Keratinocyte (primary cell): ENCODE measurements at regions not wholly inside any gene's neighbourhood (a gene's known extent, or its start where the extent isn't known, plus 50 kb on each side); places are given as distances from the start of the nearest gene placed in this dataset.

Experiments used
- DNase-seq: peaks from one replicate; pipeline ENCODE4 v3.0.0-alpha.2; 2011; ENCODE audit warnings: low read depth, missing footprints, low spot score
- FAIRE-seq: peaks from 2 replicates; lab custom pipeline; 2011; peaks lifted over from hg19 to GRCh38; lab: Jason Lieb, UNC
- H2AFZ ChIP-seq: 2 replicates; pipeline ENCODE4 v1.6.0; 2012; ENCODE audit warnings: low read length, control low read depth, inconsistent platforms; ENCODE audit not compliant: control insufficient read depth
- H3K27ac ChIP-seq: 2 replicates; pipeline ENCODE4 v1.5.1; 2011; ENCODE audit warnings: low read length; ENCODE audit not compliant: control insufficient read depth, insufficient read depth
- H3K27me3 ChIP-seq: 3 replicates; pipeline ENCODE4 v1.6.0; 2011; ENCODE audit warnings: low read length; ENCODE audit not compliant: control insufficient read depth, insufficient read depth; ENCODE audit errors: extremely low read depth
- H3K36me3 ChIP-seq, 2 experiments: 2 replicates in 1 of 2; 3 replicates in 1 of 2; pipeline ENCODE4 v1.5.1; 2011; ENCODE audit warnings: low read length in 2 of 2, mild to moderate bottlenecking in 1 of 2; ENCODE audit not compliant: control insufficient read depth in 2 of 2, insufficient read depth in 2 of 2; ENCODE audit errors: extremely low read depth in 1 of 2
- H3K4me1 ChIP-seq: 3 replicates; pipeline ENCODE4 v1.5.1; 2011; ENCODE audit warnings: low read length; ENCODE audit not compliant: control insufficient read depth, insufficient read depth; ENCODE audit errors: extremely low read depth
- H3K4me2 ChIP-seq: 3 replicates; pipeline ENCODE4 v1.6.0; 2011; ENCODE audit warnings: low read depth, low read length; ENCODE audit not compliant: control insufficient read depth, insufficient read depth; ENCODE audit errors: extremely low read depth
- H3K4me3 ChIP-seq, 3 experiments: fragments of 200-600 bp in 1 of 3; sonication (generic) in 1 of 3; 2 replicates in 2 of 3; 3 replicates in 1 of 3; pipeline ENCODE4 v1.5.1; 2011 to 2016; ENCODE audit warnings: low read length in 3 of 3, mild to moderate bottlenecking in 3 of 3, control low read depth in 2 of 3, inconsistent platforms in 1 of 3, low read depth in 1 of 3, mixed read lengths in 1 of 3, mixed run types in 1 of 3, moderate library complexity in 1 of 3; ENCODE audit not compliant: control insufficient read depth in 2 of 3, insufficient read depth in 2 of 3; ENCODE audit errors: extremely low read depth in 1 of 3
- H3K79me2 ChIP-seq: 2 replicates; pipeline ENCODE4 v1.6.0; 2012; ENCODE audit warnings: low read length; ENCODE audit not compliant: control insufficient read depth, insufficient read depth
- H3K9ac ChIP-seq: 3 replicates; pipeline ENCODE4 v1.6.0; 2011; ENCODE audit warnings: low read length; ENCODE audit not compliant: control insufficient read depth, insufficient read depth; ENCODE audit errors: extremely low read depth
- H3K9me1 ChIP-seq: 3 replicates; pipeline ENCODE4 v1.6.0; 2011; ENCODE audit warnings: low read length; ENCODE audit not compliant: control insufficient read depth, insufficient read depth; ENCODE audit errors: extremely low read depth
- H3K9me3 ChIP-seq: 2 replicates; pipeline ENCODE4 v1.5.1; 2012; ENCODE audit warnings: low read depth, low read length; ENCODE audit not compliant: control insufficient read depth
- H4K20me1 ChIP-seq: 3 replicates; pipeline ENCODE4 v1.6.0; 2011; ENCODE audit warnings: low read length; ENCODE audit not compliant: control insufficient read depth, insufficient read depth; ENCODE audit errors: extremely low read depth
- CTCF ChIP-seq, 3 experiments: IDR thresholded peaks in 1 of 3; conservative IDR thresholded peaks in 1 of 3; optimal IDR thresholded peaks in 1 of 3; 2 replicates in 2 of 3; 3 replicates in 1 of 3; pipeline versions ENCODE3 to v1.5.1; 2011; ENCODE audit warnings: low read length in 3 of 3, mild to moderate bottlenecking in 3 of 3, moderate library complexity in 2 of 3, control low read depth in 1 of 3, inconsistent platforms in 1 of 3; ENCODE audit not compliant: insufficient read depth in 2 of 3; ENCODE audit errors: extremely low read depth in 1 of 3
- EZH2 ChIP-seq: IDR thresholded peaks from one replicate; pipeline ENCODE4 v1.6.1; 2012; ENCODE audit warnings: inconsistent platforms, mild to moderate bottlenecking, low read length, moderate library complexity
- dilution Hi-C: fragments of 300-500 bp; cut with MboI; formaldehyde crosslinking; loops from one replicate; pipeline ENCODE4 v1.7.0; 2020; ENCODE audit warnings: low sequenced_read_pairs; ENCODE audit not compliant: extremely low pct_ligation_motif_present

- no peaks in the 10 kb centered on the region for H3K4me1 ChIP-seq
- H3K9ac ChIP-seq = no peak overlapping the region
- H3K9me3 ChIP-seq = no peaks in the 10 kb centered on the region
- H4K20me1 ChIP-seq = no peaks in the 10 kb centered on the region
- DNase-seq = no peak
- no peak overlapping the region for H3K4me2 ChIP-seq
- dilution Hi-C loops = no loop called here
- H3K4me3 ChIP-seq = no peak overlapping the region
- no peaks in the 10 kb centered on the region for H3K9me1 ChIP-seq
- no peak for FAIRE-seq
- H3K27me3 ChIP-seq = no peaks in the 10 kb centered on the region
- no peak overlapping the region for H2AFZ ChIP-seq
- H3K36me3 ChIP-seq = no peaks in the 10 kb centered on the region
- H3K27ac ChIP-seq = no peak overlapping the region
- TF ChIP-seq EZH2 (no peak), CTCF (optimal IDR thresholded peaks at IDR 0.05 in 1 of 3, IDR thresholded peaks at IDR 0.05 in 1 of 3, conservative IDR thresholded peaks at IDR 0.05 in 1 of 3; ENCODE audit: extremely low read depth in 1 of 3, insufficient read depth in 2 of 3, low read length in 3 of 3) (no peak)
- no peaks in the 10 kb centered on the region for H3K79me2 ChIP-seq
Measured at GRCh38 chr12:77500089-77500488, 330.6 kb upstream of the NAV3 start.

DNA sequence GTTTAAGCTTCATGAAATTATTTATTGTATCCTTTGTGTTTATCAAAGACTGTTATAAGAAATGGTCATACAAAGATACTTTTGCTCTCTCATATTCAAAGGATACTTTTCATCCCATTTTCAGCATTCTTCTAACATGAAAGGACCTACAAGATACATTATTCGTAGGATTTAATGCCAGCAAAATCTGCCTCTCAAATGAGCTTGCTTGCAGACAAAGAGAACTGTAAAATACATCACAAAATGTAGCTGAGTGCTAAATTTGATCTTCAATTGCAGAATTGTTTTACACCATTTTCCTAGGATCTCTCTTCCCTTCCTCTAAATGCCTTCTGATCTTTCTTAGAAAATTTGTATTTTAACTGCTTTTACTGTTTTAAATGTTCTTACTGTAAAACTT lies 333.0 kb upstream of the NAV3 start:
- Histone ChIP-seq H3K36me3 (no peaks in the 10 kb centered on the region), H2AFZ (no peak overlapping the region), H3K27me3 (no peaks in the 10 kb centered on the region), H3K4me1 (no peaks in the 10 kb centered on the region), H3K79me2 (no peaks in the 10 kb centered on the region), H4K20me1 (no peaks in the 10 kb centered on the region), H3K27ac (no peak overlapping the region), H3K4me3 (no peak overlapping the region), H3K9me1 (no peaks in the 10 kb centered on the region), H3K4me2 (no peak overlapping the region), H3K9me3 (no peaks in the 10 kb centered on the region), H3K9ac (no peak overlapping the region)
- TF ChIP-seq EZH2 (no peak), CTCF (optimal IDR thresholded peaks at IDR 0.05 in 1 of 3, IDR thresholded peaks at IDR 0.05 in 1 of 3, conservative IDR thresholded peaks at IDR 0.05 in 1 of 3; ENCODE audit: extremely low read depth in 1 of 3, insufficient read depth in 2 of 3, low read length in 3 of 3) (no peak)
- no peak for FAIRE-seq
- DNase-seq = no peak
- dilution Hi-C loops = no loop called here
